ENCODE measurements at regions not wholly inside any gene's neighbourhood (a gene's known extent, or its start where the extent isn't known, plus 50 kb on each side); places are given as distances from the start of the nearest gene placed in this dataset.

DNA sequence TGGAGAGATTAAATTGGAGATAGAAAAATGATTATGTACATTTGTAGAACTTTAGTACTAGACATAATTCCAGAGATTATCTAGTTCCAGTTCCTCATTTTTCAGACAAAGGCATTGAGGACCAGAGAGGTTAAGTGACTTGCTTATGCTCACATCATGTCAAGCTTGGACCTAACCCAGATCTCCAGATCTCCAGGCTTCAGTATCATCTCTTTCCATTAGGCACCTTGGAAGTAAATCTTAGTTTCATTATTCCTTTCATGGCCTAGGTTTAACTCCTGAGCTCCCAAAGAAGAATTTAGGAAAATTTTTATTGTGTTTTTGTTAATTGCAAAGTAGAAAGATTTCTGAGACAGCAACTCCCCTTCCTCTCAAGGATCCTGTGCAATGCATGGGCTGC lies 148.8 kb downstream of the GATB start:
- no peak overlapping the region for H3K4ac ChIP-seq (ENCODE audit: low read depth, low read length)
- no peak overlapping the region for H2AFZ ChIP-seq (replicated peaks; ENCODE audit: low read length, poor library complexity)
- H3K18ac ChIP-seq (ENCODE audit: low read depth, low read length): no peak overlapping the region
- H2BK5ac ChIP-seq (ENCODE audit: low read depth, low read length, poor library complexity, severe bottlenecking): no peak overlapping the region
- no peak overlapping the region for H2AK5ac ChIP-seq (ENCODE audit: low read depth, low read length)
- no peaks in the 10 kb centered on the region for H3K9me1 ChIP-seq (ENCODE audit: insufficient read depth, low read length)
- no peak overlapping the region for H3K56ac ChIP-seq (ENCODE audit: extremely low read depth, insufficient read depth, low read length)
- peaks cover 3% of the 10 kb centered on the region for H3K27me3 ChIP-seq (ENCODE audit: control insufficient read depth, insufficient read depth, low read length)
- dilution Hi-C loops (cut with HindIII; ENCODE audit: low sequenced_read_pairs, unreplicated experiment): no loop called here
- CTCF ChIA-PET: no interaction called here
- H2BK120ac ChIP-seq (ENCODE audit: low read depth, low read length): no peak overlapping the region
- no peak overlapping the region for H4K91ac ChIP-seq (ENCODE audit: insufficient read depth, low read depth, low read length)
- TF ChIP-seq FOS (IDR thresholded peaks at IDR 0.05; ENCODE audit: low read depth, low read length) (no peak), RFX5 (IDR thresholded peaks at IDR 0.05; ENCODE audit: low read depth, low read length) (no peak), BHLHE40 (IDR thresholded peaks at IDR 0.05; ENCODE audit: low read depth, low read length) (no peak), POLR2A (IDR thresholded peaks at IDR 0.05; ENCODE audit: low read depth, low read length) (no peak), MAFK (IDR thresholded peaks at IDR 0.05; ENCODE audit: low read depth, low read length) (no peak), CEBPB (IDR thresholded peaks at IDR 0.05; ENCODE audit: low read depth, low read length) (no peak), MXI1 (IDR thresholded peaks at IDR 0.05; ENCODE audit: borderline replicate concordance, low read depth, low read length) (no peak), CHD1 (IDR thresholded peaks at IDR 0.05; ENCODE audit: low read depth, low read length) (no peak), RCOR1 (IDR thresholded peaks at IDR 0.05; ENCODE audit: insufficient replicate concordance, low read length) (no peak), SMC3 (IDR thresholded peaks at IDR 0.05; ENCODE audit: low read depth, low read length) (no peak), NFE2L2 (IDR thresholded peaks at IDR 0.05; ENCODE audit: low read depth, low read length) (no peak), MAZ (IDR thresholded peaks at IDR 0.05; ENCODE audit: borderline replicate concordance, low read depth, low read length) (no peak), RAD21 (IDR thresholded peaks at IDR 0.05; ENCODE audit: low read length) (no peak)
- TF ChIP-seq, protein P1, sequence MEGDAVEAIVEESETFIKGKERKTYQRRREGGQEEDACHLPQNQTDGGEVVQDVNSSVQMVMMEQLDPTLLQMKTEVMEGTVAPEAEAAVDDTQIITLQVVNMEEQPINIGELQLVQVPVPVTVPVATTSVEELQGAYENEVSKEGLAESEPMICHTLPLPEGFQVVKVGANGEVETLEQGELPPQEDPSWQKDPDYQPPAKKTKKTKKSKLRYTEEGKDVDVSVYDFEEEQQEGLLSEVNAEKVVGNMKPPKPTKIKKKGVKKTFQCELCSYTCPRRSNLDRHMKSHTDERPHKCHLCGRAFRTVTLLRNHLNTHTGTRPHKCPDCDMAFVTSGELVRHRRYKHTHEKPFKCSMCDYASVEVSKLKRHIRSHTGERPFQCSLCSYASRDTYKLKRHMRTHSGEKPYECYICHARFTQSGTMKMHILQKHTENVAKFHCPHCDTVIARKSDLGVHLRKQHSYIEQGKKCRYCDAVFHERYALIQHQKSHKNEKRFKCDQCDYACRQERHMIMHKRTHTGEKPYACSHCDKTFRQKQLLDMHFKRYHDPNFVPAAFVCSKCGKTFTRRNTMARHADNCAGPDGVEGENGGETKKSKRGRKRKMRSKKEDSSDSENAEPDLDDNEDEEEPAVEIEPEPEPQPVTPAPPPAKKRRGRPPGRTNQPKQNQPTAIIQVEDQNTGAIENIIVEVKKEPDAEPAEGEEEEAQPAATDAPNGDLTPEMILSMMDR (conservative IDR thresholded peaks at IDR 0.05; ENCODE audit: low read depth, low read length): no peak
- TF ChIP-seq, protein P2, sequence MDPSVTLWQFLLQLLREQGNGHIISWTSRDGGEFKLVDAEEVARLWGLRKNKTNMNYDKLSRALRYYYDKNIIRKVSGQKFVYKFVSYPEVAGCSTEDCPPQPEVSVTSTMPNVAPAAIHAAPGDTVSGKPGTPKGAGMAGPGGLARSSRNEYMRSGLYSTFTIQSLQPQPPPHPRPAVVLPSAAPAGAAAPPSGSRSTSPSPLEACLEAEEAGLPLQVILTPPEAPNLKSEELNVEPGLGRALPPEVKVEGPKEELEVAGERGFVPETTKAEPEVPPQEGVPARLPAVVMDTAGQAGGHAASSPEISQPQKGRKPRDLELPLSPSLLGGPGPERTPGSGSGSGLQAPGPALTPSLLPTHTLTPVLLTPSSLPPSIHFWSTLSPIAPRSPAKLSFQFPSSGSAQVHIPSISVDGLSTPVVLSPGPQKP (IDR thresholded peaks at IDR 0.05; ENCODE audit: borderline replicate concordance, low read depth, low read length): no peak
- TF ChIP-seq, protein P3, sequence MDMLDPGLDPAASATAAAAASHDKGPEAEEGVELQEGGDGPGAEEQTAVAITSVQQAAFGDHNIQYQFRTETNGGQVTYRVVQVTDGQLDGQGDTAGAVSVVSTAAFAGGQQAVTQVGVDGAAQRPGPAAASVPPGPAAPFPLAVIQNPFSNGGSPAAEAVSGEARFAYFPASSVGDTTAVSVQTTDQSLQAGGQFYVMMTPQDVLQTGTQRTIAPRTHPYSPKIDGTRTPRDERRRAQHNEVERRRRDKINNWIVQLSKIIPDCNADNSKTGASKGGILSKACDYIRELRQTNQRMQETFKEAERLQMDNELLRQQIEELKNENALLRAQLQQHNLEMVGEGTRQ (IDR thresholded peaks at IDR 0.05; ENCODE audit: low read depth, low read length): no peak
- H4K8ac ChIP-seq (ENCODE audit: low read depth in 2 of 2, low read length in 2 of 2): no peak overlapping the region
- H2BK20ac ChIP-seq (ENCODE audit: low read depth, low read length): no peak overlapping the region
- no peak overlapping the region for H4K5ac ChIP-seq (ENCODE audit: low read depth, low read length)
- no peak overlapping the region for H2AK9ac ChIP-seq (replicated peaks; ENCODE audit: low read depth, low read length, poor library complexity)
- in situ Hi-C loops (cut with MboI; ENCODE audit: low sequenced_read_pairs): loop anchor here (25.0 kb wide), 1 partner anchor 500 kb away; no protein-coding TSS in a partner anchor
- DNase-seq: no peak
- no peaks in the 10 kb centered on the region for H3K79me1 ChIP-seq (ENCODE audit: low read depth in 1 of 2, low read length in 2 of 2)
- no peak overlapping the region for H3K14ac ChIP-seq (replicated peaks; ENCODE audit: low read depth, low read length)
- POLR2A ChIA-PET (ENCODE audit: unreplicated experiment): no interaction called here
- H4K20me1 ChIP-seq (ENCODE audit: insufficient read depth, low read length): no peaks in the 10 kb centered on the region
- H3K4me1 ChIP-seq (ENCODE audit: control insufficient read depth, insufficient read depth, low read length): no peaks in the 10 kb centered on the region
- no peak overlapping the region for H3K4me2 ChIP-seq (ENCODE audit: low read depth, low read length)
- no peaks in the 10 kb centered on the region for H3K36me3 ChIP-seq (ENCODE audit: control insufficient read depth, insufficient read depth, low read length)
- BruUV-seq (replicated peaks): no TSS peak
- H3K9ac ChIP-seq (ENCODE audit: low read depth, low read length): no peak overlapping the region
- no peak overlapping the region for H3K27ac ChIP-seq (ENCODE audit: insufficient read depth, low read length)
- intact Hi-C loops (cut with micrococcal nuclease): loop anchor here (1.0 kb wide), 1 partner anchor 495 kb away; no protein-coding TSS in a partner anchor
- no peaks in the 10 kb centered on the region for H3K9me3 ChIP-seq (ENCODE audit: control insufficient read depth, insufficient read depth, low read length)
- H3K23ac ChIP-seq (ENCODE audit: low read depth, low read length): no peak overlapping the region
- no peak overlapping the region for H3K4me3 ChIP-seq (ENCODE audit: insufficient read depth, low read depth, low read length)
- no peak for ATAC-seq (ENCODE audit: low read depth)
- no peak overlapping the region for H2BK15ac ChIP-seq (ENCODE audit: low read depth, low read length)

All from IMR-90 (cell line).